NCI-H1436 (cell line): ENCODE measurements at regions not wholly inside any gene's neighbourhood (a gene's known extent, or its start where the extent isn't known, plus 50 kb on each side); places are given as distances from the start of the nearest gene placed in this dataset.
"Not testable (repeated sequence)": the region's sequence is repeated elsewhere in the genome, so short reads cannot be mapped to it uniquely, and the experiment has no call there.

ENCODE experiments used
- DNase-seq: peaks from one replicate; lab custom pipeline; 2025; lab: John Stamatoyannopoulos, UW

- DNase-seq, result no peak
Observed at GRCh38 chr1:208465786-208466590, 221.8 kb upstream of the PLXNA2 start.

- DNase-seq, result no peak
Observed at GRCh38 chr1:208467151-208467780, 223.1 kb upstream of the PLXNA2 start.

- DNase-seq, result no peak
Observed at GRCh38 chr1:208475449-208475848, 231.3 kb upstream of the PLXNA2 start.

GRCh38 chr1:208475951-208476845, 232.0 kb upstream of the PLXNA2 start:
- no peak for DNase-seq

- DNase-seq, result no peak
Observed at GRCh38 chr1:208476846-208477170, 232.6 kb upstream of the PLXNA2 start.

- DNase-seq, result no peak
Observed at GRCh38 chr1:208479435-208479834, 235.3 kb upstream of the PLXNA2 start.

GRCh38 chr1:208485512-208485911, 241.3 kb upstream of the PLXNA2 start:
- no peak for DNase-seq

- DNase-seq, result no peak
Observed at GRCh38 chr1:208486677-208487076, 242.5 kb upstream of the PLXNA2 start.

GRCh38 chr1:208488432-208488831, 244.2 kb upstream of the PLXNA2 start:
- not testable (repeated sequence) for DNase-seq

GRCh38 chr1:208496467-208497371, 252.5 kb upstream of the PLXNA2 start:
- DNase-seq, result no peak

- no peak for DNase-seq
Observed at GRCh38 chr1:208497866-208498541, 253.8 kb upstream of the PLXNA2 start.

- DNase-seq, result no peak
Observed at GRCh38 chr1:208499026-208499425, 254.8 kb upstream of the PLXNA2 start.

GRCh38 chr1:208499601-208500000, 255.4 kb upstream of the PLXNA2 start:
- no peak for DNase-seq

GRCh38 chr1:208500375-208500774, 256.2 kb upstream of the PLXNA2 start:
- DNase-seq, result peak; percentile 77

- no peak for DNase-seq
Observed at GRCh38 chr1:208501542-208501941, 257.4 kb upstream of the PLXNA2 start.

GRCh38 chr1:208503787-208504186, 259.6 kb upstream of the PLXNA2 start:
- no peak for DNase-seq

GRCh38 chr1:208506812-208507211, 262.6 kb upstream of the PLXNA2 start:
- no peak for DNase-seq

GRCh38 chr1:208509072-208509471, 264.9 kb upstream of the PLXNA2 start:
- no peak for DNase-seq

- no peak for DNase-seq
Observed at GRCh38 chr1:208510192-208510952, 266.2 kb upstream of the PLXNA2 start.

GRCh38 chr1:208511242-208511860, 267.2 kb upstream of the PLXNA2 start:
- DNase-seq, result no peak
